CD4-positive, alpha-beta T cell (primary cell): ENCODE measurements at regions not wholly inside any gene's neighbourhood (a gene's known extent, or its start where the extent isn't known, plus 50 kb on each side); places are given as distances from the start of the nearest gene placed in this dataset.

Experiments used
- ATAC-seq: fragments of 200-7000 bp; cut with Tn5 transposase; one replicate; pipeline ENCODE4 v1.10.0; 2022; ENCODE audit warnings: mild to moderate bottlenecking; ENCODE audit not compliant: poor library complexity
- CTCF ChIA-PET: fragments of 350-600 bp; sonication (Branson Sonifier 250); formaldehyde crosslinking; loops from one replicate; lab custom pipeline; 2021; ENCODE audit warnings: antibody characterized with exemption, inconsistent platforms; lab: Charles Lee
- POLR2A ChIA-PET: fragments of 350-600 bp; sonication (Branson Sonifier 250); formaldehyde crosslinking; loops from one replicate; lab custom pipeline; 2021; ENCODE audit warnings: antibody characterized with exemption, inconsistent platforms; lab: Charles Lee
- DNase-seq, 14 experiments: peaks; one replicate each; pipeline ENCODE4 v3.0.0-alpha.2; 2013 to 2020; ENCODE audit warnings: mixed read lengths in 2 of 14
- H3K27ac ChIP-seq, 2 donors: one replicate each; pipeline versions ENCODE4 v1.5.1 to v1.7.0; 2013; ENCODE audit warnings: low read length in 2 of 2, low read depth in 1 of 2, mild to moderate bottlenecking in 1 of 2
- H3K27me3 ChIP-seq, 2 experiments: 1 replicate in 1 of 2; 2 replicates in 1 of 2; pipeline versions ENCODE4 v1.6.1 to v1.7.0; 2013; ENCODE audit warnings: low read length in 2 of 2, control low read depth in 1 of 2, mild to moderate bottlenecking in 1 of 2, moderate library complexity in 1 of 2; ENCODE audit not compliant: insufficient read depth in 2 of 2, control insufficient read depth in 1 of 2
- H3K36me3 ChIP-seq: one replicate; pipeline ENCODE4 v1.6.1; 2013; ENCODE audit warnings: low read length, control low read depth; ENCODE audit not compliant: insufficient read depth
- H3K4me1 ChIP-seq: one replicate; pipeline ENCODE4 v1.6.1; 2013; ENCODE audit warnings: low read length, control low read depth; ENCODE audit not compliant: insufficient read depth
- H3K4me3 ChIP-seq: one replicate; pipeline ENCODE4 v1.5.1; 2013; ENCODE audit warnings: mild to moderate bottlenecking, low read length, moderate library complexity
- H3K9me3 ChIP-seq, 2 experiments: 1 replicate in 1 of 2; 2 replicates in 1 of 2; pipeline versions ENCODE4 v1.6.1 to v1.7.0; 2013; ENCODE audit warnings: low read length in 2 of 2, mild to moderate bottlenecking in 2 of 2, control low read depth in 1 of 2, moderate library complexity in 1 of 2; ENCODE audit not compliant: control insufficient read depth in 1 of 2, insufficient read depth in 1 of 2
- H3K27ac Mint-ChIP-seq: one replicate; pipeline ENCODE4 v1.8.0; 2020; ENCODE audit warnings: mixed read lengths
- H3K27me3 Mint-ChIP-seq: one replicate; pipeline ENCODE4 v1.8.0; 2021; ENCODE audit warnings: mixed read lengths
- H3K36me3 Mint-ChIP-seq: one replicate; pipeline ENCODE4 v1.8.0; 2021; ENCODE audit warnings: low read depth, mixed read lengths
- H3K4me1 Mint-ChIP-seq: one replicate; pipeline ENCODE4 v1.8.0; 2021; ENCODE audit warnings: low read depth, mixed read lengths
- H3K4me3 Mint-ChIP-seq: one replicate; pipeline ENCODE4 v1.8.0; 2020; ENCODE audit warnings: mild to moderate bottlenecking, mixed read lengths
- H3K9me3 Mint-ChIP-seq: one replicate; pipeline ENCODE4 v1.8.0; 2020; ENCODE audit warnings: mixed read lengths
- intact Hi-C, 2 experiments: fragments of 100-400 bp; cut with DNase I in 1 of 2; cut with micrococcal nuclease in 1 of 2; formaldehyde crosslinking; loops; one replicate each; pipeline versions ENCODE4 v1.15.1 to v1.9.0; 2023 to 2025; cut with DNase I, micrococcal nuclease
- TF ChIP-seq, protein P1 (sequence below): fragments of 200-600 bp; IDR thresholded peaks from one replicate; pipeline ENCODE4 v1.8.0; 2022; ENCODE audit warnings: antibody characterized with exemption, mild to moderate bottlenecking

DNA sequence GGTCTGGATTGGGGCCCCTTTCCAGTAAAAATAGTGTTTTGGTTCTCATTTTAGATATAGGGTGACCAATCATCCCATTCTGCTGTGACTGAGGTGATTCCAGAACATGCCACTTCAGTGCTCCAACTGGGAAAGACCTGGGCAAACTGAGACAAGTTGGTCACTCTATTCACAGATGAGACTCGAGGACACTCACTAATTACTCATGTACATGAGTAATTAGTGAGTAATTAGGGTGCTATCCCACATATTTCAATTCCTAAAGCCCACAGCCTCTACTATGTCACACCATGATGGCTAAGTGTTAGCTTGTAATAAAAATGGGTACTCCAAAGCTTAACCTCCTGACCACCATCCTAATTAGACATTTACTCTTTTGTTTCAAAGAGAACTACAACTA, 86.0 kb downstream of the CBLN4 start:
- ATAC-seq (no peak), DNase-seq (no peak)
- ChIA-PET POLR2A (no interaction called here), CTCF (no interaction called here)
- no peaks in the 10 kb centered on the region for H3K9me3 ChIP-seq
- Mint-ChIP-seq H3K9me3 (peaks cover 10% of the 10 kb centered on the region), H3K4me3 (no peak overlapping the region), H3K4me1 (no peaks in the 10 kb centered on the region), H3K36me3 (no peaks in the 10 kb centered on the region), H3K27me3 (no peaks in the 10 kb centered on the region), H3K27ac (no peak overlapping the region)
- TF ChIP-seq, protein P1, sequence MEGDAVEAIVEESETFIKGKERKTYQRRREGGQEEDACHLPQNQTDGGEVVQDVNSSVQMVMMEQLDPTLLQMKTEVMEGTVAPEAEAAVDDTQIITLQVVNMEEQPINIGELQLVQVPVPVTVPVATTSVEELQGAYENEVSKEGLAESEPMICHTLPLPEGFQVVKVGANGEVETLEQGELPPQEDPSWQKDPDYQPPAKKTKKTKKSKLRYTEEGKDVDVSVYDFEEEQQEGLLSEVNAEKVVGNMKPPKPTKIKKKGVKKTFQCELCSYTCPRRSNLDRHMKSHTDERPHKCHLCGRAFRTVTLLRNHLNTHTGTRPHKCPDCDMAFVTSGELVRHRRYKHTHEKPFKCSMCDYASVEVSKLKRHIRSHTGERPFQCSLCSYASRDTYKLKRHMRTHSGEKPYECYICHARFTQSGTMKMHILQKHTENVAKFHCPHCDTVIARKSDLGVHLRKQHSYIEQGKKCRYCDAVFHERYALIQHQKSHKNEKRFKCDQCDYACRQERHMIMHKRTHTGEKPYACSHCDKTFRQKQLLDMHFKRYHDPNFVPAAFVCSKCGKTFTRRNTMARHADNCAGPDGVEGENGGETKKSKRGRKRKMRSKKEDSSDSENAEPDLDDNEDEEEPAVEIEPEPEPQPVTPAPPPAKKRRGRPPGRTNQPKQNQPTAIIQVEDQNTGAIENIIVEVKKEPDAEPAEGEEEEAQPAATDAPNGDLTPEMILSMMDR: no peak
- H3K27ac ChIP-seq: no peak overlapping the region
- H3K36me3 ChIP-seq: no peaks in the 10 kb centered on the region
- no peak overlapping the region for H3K4me3 ChIP-seq
- no peaks in the 10 kb centered on the region for H3K27me3 ChIP-seq
- H3K4me1 ChIP-seq: no peaks in the 10 kb centered on the region
- intact Hi-C loops: no loop called here

DNA sequence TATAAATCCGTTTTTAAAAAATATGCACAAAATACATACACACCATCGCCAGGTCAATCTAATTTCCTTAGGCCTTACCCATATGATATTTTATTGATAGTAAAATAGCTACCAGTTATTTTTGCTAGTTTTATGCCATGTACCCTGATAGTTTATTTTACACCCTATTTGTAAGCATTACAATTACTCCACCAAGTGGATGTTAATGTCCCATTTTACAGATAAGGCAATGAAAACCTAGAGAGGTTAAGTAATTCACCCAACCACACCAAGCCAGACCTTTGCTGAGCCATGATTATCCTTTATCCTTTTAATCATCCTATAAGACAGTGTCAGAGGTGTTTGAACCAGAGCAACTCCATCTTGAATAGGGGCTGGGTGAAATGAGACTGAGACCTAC, 86.8 kb downstream of the CBLN4 start:
- Mint-ChIP-seq H3K27ac (no peak overlapping the region), H3K36me3 (no peaks in the 10 kb centered on the region), H3K4me1 (no peaks in the 10 kb centered on the region), H3K4me3 (no peak overlapping the region), H3K9me3 (peaks cover 10% of the 10 kb centered on the region), H3K27me3 (no peaks in the 10 kb centered on the region)
- TF ChIP-seq, protein P1: no peak
- intact Hi-C loops: no loop called here
- CTCF ChIA-PET: no interaction called here
- Histone ChIP-seq H3K36me3 (no peaks in the 10 kb centered on the region), H3K4me1 (no peaks in the 10 kb centered on the region), H3K9me3 (peaks cover 0 to under 1% of the 10 kb centered on the region in 2 experiments), H3K27me3 (no peaks in the 10 kb centered on the region), H3K4me3 (no peak overlapping the region), H3K27ac (no peak overlapping the region)
- ATAC-seq (no peak), DNase-seq (no peak)
- POLR2A ChIA-PET: no interaction called here

DNA sequence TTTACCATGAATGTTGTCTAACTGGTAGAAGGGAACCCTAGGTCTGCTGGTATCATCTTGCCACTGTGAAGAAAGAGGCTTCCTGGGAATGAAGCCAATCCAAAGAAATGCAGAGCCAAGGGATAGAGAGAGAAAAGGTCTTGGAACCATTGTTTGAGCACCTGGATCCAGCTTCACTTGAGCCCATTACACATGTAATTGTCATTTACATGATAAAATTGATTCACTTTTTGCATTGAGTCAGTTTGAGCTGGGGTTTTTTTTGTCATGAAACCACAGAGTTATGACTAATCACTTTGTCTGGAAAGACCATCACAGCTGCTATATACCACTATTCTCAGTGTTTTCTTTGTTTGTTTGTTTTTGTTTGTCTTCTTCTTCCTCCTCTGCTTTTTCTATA, 112.3 kb downstream of the CBLN4 start:
- ChIA-PET POLR2A (no interaction called here), CTCF (no interaction called here)
- Histone ChIP-seq H3K4me3 (no peak overlapping the region), H3K27me3 (no peaks in the 10 kb centered on the region), H3K4me1 (no peaks in the 10 kb centered on the region), H3K9me3 (no peaks in the 10 kb centered on the region), H3K27ac (no peak overlapping the region), H3K36me3 (no peaks in the 10 kb centered on the region)
- DNase-seq: no peak
- Mint-ChIP-seq H3K9me3 (peaks cover 19% of the 10 kb centered on the region), H3K4me1 (no peaks in the 10 kb centered on the region), H3K36me3 (no peaks in the 10 kb centered on the region), H3K27me3 (no peaks in the 10 kb centered on the region), H3K27ac (no peak overlapping the region), H3K4me3 (no peak overlapping the region)
- TF ChIP-seq, protein P1: no peak
- intact Hi-C loops: no loop called here
- ATAC-seq: no peak
